DMS153 treated with DMSO at 0.1 percent for 48 hours (cell line): ENCODE measurements at regions not wholly inside any gene's neighbourhood (a gene's known extent, or its start where the extent isn't known, plus 50 kb on each side); places are given as distances from the start of the nearest gene placed in this dataset.

Source experiments
- DNase-seq: peaks from one replicate; lab custom pipeline; 2025; ENCODE audit not compliant: unreplicated experiment; lab: John Stamatoyannopoulos, UW

DNA sequence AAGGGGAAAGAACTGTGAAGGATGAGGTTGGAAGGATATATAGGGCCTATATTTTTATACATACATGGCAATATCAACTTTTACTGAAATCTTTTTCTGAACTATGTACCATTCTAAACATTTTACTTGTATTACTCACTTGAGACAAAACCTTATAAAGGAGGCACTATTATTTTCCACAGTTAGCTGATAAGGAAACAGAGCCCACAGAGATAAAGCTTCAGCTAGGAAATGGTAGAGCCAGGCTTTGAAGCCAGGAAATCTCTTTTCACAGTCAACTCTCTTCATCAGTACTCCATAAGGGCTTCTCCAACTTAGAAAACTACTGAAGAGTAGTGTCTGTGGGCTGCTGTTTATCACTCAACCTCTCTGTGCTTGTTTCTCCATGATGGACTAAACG is 613.7 kb downstream of the PRELID2 start:
- DNase-seq = no peak

GRCh38 chr5:145220481-145220880 is 614.7 kb downstream of the PRELID2 start:
- no peak for DNase-seq

DNA sequence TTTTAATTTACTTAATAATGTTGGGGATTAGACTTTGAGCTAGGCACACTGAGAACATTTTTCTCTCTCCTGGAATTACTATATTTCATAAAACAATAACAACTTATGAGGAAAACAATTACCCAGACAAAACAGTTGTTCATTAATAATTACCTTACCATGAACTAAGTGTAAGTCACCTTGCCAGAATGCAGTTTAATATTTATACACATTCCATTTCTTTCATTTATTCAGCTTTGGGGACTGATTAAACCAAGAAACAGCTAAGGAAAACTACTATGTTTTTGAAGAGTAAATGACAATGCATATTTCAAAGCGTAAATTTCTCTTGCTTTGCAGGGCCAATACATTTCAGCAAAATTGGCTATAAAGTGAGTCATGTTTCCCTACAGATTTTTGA is 616.2 kb downstream of the PRELID2 start:
- DNase-seq = no peak

DNA sequence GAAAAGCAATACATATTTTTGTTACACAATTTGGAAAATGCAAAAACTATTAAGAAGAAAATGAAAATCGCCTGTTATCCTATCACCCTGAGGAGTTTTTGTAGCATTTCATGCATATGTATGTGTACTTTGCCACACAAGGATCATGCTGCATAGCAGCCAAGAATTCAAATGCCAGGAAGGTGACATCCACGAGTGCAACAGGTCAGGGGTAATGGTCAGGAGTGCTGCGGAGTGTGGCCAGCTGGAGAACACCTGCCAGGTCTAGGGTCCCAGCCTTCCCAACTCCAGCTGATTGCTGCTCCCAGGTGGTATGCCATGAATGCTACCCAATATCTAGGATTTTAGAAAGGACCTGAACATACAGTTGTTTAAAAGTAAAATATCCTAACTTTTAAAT is 617.1 kb downstream of the PRELID2 start:
- DNase-seq = no peak

DNA sequence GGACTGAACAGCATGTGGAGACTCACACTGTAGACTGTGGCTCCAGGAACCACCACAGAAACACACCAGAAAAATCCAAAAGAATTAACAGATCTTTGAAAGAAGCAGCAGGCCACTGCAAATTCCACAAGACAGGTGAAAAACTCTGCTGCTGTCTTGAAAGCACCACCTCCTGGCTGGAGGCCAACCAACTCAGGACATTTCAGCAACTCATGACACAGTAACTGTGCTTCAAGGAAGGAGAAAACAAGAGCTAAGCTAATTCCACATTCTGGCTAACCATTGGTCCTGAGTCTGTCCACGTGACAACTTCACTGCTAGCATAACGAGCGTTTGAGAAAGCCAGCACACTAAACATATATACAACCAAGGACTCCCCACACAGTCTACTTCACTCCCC is 625.1 kb downstream of the PRELID2 start:
- DNase-seq = no peak

GRCh38 chr5:145205546-145205945 is 629.6 kb downstream of the PRELID2 start:
- DNase-seq = no peak

- no peak for DNase-seq
Measured at GRCh38 chr5:145204743-145205142, 630.4 kb downstream of the PRELID2 start.

DNA sequence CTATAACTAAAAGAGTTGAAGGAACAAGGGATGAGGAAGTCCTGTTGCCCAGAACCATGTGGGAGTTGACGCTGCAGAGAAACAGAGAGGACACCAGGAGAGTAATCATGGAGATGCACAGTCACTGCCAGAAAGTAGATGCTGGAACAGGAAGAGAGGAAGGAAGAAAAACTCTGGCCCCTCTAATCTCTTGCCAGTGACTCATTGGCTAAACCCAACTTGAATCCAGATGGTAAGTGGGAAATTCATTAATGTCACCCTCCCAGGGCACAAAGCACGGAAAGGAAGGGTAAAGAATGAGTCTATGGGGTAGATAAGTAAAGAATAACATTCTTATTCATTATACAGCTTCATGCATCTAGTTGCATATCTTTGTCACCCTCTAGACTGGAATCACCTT is 631.9 kb downstream of the PRELID2 start:
- no peak for DNase-seq

DNA sequence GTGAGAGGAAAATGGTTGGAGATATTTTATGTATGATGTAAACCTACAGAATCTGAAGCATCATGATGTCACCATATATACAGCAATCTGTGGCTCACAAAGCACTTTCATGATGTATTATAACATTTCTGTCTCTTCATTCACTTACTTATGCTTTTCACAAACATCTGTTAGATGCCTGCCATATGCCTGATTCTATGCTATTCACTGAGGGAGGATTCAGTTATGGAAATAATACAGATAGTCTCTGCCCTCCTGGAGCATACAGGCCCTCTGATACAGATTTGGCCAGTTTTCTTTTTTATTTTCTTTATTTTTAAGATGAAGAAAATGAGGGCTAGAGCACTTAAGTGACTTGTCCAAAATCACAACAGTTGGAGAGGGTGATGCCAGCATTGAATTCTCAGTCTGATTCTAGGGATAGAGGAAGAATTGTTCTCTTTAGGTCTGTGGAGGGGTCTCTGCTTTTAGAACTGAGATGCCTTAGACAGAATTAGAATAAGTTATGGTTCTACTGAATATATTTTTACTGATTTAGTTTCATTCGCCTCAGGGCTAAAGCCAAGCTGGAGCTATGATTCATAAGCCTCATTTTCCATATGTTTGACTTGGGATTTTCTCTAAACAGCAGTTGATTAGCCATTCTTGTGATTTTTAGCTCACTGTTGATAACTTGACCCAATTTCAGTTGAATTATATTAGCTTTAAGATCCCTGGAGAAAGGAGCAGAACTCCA is 636.4 kb downstream of the PRELID2 start:
- no peak for DNase-seq

GRCh38 chr5:145189746-145190145 is 645.4 kb downstream of the PRELID2 start:
- no peak for DNase-seq

- DNase-seq = no peak
Measured at GRCh38 chr5:145180371-145180770, 654.8 kb downstream of the PRELID2 start.

GRCh38 chr5:145178641-145179523 is 656.3 kb downstream of the PRELID2 start:
- DNase-seq = no peak

GRCh38 chr5:145176041-145176440 is 659.1 kb downstream of the PRELID2 start:
- no peak for DNase-seq

- no peak for DNase-seq
Measured at GRCh38 chr5:145166110-145166509, 669.0 kb downstream of the PRELID2 start.

DNA sequence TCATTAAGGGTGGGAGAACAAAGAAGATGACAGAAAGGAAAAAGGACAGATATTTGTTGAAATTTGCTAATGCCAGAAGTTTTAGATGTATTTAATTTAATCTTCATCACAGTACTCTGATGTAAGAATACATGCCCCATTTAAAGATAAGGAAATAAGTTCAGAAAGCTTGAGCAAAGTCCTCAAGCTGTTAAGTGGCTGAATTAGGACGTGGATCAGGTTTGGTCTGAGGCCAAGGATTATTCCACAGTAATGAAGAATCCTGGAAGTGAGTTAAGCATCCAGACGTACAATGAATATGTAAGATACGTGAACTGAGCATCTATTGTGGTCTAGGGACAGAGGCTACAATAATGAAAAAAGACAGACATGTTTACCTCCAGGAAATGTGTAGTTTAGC is 671.3 kb downstream of the PRELID2 start:
- no peak for DNase-seq

- no peak for DNase-seq
Measured at GRCh38 chr5:145162626-145163025, 672.5 kb downstream of the PRELID2 start.

- DNase-seq = no peak
Measured at GRCh38 chr5:145161391-145161790, 673.8 kb downstream of the PRELID2 start.

DNA sequence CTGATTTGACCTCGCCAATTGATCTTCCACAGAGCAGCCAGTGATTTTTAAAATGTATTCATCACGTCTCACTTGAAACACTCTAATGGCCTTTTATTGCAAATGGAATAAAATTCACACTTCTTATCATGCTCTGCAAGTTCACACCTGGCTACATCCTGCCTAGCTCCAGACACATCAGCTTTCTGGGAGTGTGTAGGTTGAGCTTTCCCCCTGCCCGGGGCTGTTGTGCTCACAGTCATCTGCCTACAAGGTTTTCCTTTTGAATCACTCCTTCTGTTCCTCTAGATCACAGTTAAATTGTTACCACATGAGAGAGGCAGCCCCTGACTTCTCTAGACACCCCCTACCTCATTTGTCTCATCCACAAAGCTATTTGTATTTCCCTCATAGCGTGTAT is 674.5 kb downstream of the PRELID2 start:
- no peak for DNase-seq

DNA sequence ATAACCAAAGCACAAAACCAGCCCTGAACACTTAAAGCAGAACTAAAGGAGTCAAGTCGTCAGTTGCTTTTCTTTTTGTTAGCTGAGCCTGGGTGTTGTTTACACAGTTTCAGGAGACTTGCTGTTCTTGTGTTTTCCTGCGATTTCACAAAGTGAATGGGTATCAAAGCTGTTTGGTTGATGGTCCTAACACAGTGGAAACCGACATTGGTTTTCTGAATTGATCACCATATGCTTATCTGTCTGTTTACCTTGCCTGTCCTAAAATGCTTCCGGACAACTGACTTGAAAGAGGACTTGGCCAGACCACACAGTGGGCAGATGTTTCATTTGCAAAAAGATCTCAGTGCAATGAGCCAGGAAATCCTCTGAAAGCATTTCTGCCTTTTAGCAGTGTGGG is 676.4 kb downstream of the PRELID2 start:
- no peak for DNase-seq

DNA sequence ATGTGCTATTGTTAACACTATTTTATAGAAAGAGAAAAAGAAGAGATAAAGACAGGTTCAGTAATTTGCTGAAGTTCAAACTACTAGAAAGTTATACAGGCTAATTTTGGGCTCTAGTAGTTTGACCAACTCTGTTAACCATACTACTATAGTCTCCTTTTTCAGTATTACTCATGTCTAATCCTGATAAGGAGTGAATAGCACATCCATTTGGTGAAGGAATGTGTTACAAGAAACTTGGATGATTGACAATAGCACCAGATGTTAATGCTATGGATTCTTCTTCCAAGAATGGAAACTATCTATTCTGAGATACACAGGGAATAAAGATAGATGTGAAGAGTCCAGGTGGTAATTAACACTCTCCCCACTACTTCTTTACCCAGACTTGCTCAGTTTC is 677.3 kb downstream of the PRELID2 start:
- no peak for DNase-seq

- DNase-seq = no peak
Measured at GRCh38 chr5:145141534-145141933, 693.6 kb downstream of the PRELID2 start.

DNA sequence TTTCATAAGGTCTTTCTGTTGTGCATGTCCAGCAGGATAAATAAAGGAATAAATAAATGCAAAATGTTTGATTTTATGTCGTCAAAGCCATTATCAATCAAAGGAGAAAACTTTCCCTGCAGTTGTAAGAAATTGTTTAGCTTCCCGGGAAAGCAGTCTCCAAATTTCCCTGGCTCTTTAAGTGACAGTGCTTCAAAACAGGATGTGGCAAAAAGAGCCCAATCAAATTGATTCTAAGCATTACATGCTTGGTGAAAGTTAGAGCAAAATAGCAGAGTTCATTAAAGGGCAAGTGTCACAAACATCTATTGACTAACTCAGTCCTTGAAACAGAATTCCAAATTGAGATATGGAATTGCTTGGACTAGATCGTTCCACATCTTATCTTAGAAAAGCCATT is 704.1 kb downstream of the PRELID2 start:
- no peak for DNase-seq
